ENCODE measurements at regions not wholly inside any gene's neighbourhood (a gene's known extent, or its start where the extent isn't known, plus 50 kb on each side); places are given as distances from the start of the nearest gene placed in this dataset.
A peak's percentile ranks its signal among the peaks of the same experiment; 100 is the strongest.

GRCh38 chr18:70452501-70452900, 163.7 kb downstream of the SOCS6 start (continued):
- no peak for TF ChIP-seq SNAPC4 (CRISPR knock-in tag; IDR thresholded peaks at IDR 0.05)

- Histone ChIP-seq H4K20me1 (ENCODE audit: insufficient read depth, low read length) (no peaks in the 10 kb centered on the region), H3K4me1 (ENCODE audit: insufficient read depth, low read length) (peaks cover 39% of the 10 kb centered on the region), H3K9ac (ENCODE audit: insufficient read depth, low read depth, low read length) (no peak overlapping the region), H3K79me2 (ENCODE audit: insufficient read depth, low read length) (no peaks in the 10 kb centered on the region), H3K4me3 (replicated peaks in 1 of 3; ENCODE audit: insufficient read depth in 1 of 3, low read depth in 2 of 3, low read length in 3 of 3) (no peak overlapping the region), H3K9me3 (ENCODE audit: low read length) (no peaks in the 10 kb centered on the region), H3K27me3 (ENCODE audit: control insufficient read depth in 1 of 2, insufficient read depth in 2 of 2, low read length in 2 of 2) (no peaks in the 10 kb centered on the region), H2AFZ (ENCODE audit: low read length) (no peak overlapping the region), H3K4me2 (ENCODE audit: low read depth, low read length) (no peak overlapping the region), H3K27ac (ENCODE audit: extremely low read length, insufficient read depth, low read length) (no peak overlapping the region), H3K36me3 (replicated peaks in 1 of 2; ENCODE audit: control insufficient read depth in 1 of 2, insufficient read depth in 2 of 2, low read length in 2 of 2) (no peaks in the 10 kb centered on the region)
- no TSS peak for BruUV-seq (replicated peaks)
- no peak for ATAC-seq
- 21% methylated on average over 2 of the region's 2 CpGs for WGBS (ENCODE audit: low lambda C conversion rate)
- CTCF ChIA-PET (ENCODE audit: low intra/inter-chr PET ratio, low total read pairs): interaction anchor here (0.7 to 3.0 kb wide), 3 partner anchors 253 to 278 kb away, joined by 3 to 32 read pairs (median 8); no protein-coding TSS in a partner anchor
- POLR2A ChIA-PET: no interaction called here
- in situ Hi-C loops (cut with HindIII; ENCODE audit: extremely low pct_ligation_motif_present, low pct_unique_long_range_greater_than_20kb) (loop anchor here (5.0 kb wide), 1 partner anchor 278 kb away; no protein-coding TSS in a partner anchor), intact Hi-C loops (cut with micrococcal nuclease; ENCODE audit: unreplicated experiment) (loop anchor here (1.0 kb wide), 3 partner anchors 16 to 278 kb away; no protein-coding TSS in a partner anchor)
- FAIRE-seq: no peak
- DNase-seq (ENCODE audit: low spot score): no peak
- TF ChIP-seq ZBTB43 (CRISPR knock-in tag; conservative IDR thresholded peaks at IDR 0.05): no peak
- TF ChIP-seq ZNF639 (CRISPR knock-in tag; conservative IDR thresholded peaks at IDR 0.05): no peak
- no peak for TF ChIP-seq ZNF646 (CRISPR knock-in tag; IDR thresholded peaks at IDR 0.05)
- peak; percentile 36 for TF ChIP-seq SMC3 (IDR thresholded peaks at IDR 0.05; ENCODE audit: low read length)
- no peak for TF ChIP-seq ZNF441 (CRISPR knock-in tag; IDR thresholded peaks at IDR 0.05; ENCODE audit: borderline replicate concordance)
- TF ChIP-seq CEBPG (CRISPR knock-in tag; IDR thresholded peaks at IDR 0.05): peak; percentile 61
These were observed 161.8 kb downstream of the SOCS6 start for GRCh38 chr18:70450426-70451253.

Data from HepG2 (cell line).